OCI-LY1 (cell line): ENCODE measurements at regions not wholly inside any gene's neighbourhood (a gene's known extent, or its start where the extent isn't known, plus 50 kb on each side); places are given as distances from the start of the nearest gene placed in this dataset.
"Not testable (repeated sequence)": the region's sequence is repeated elsewhere in the genome, so short reads cannot be mapped to it uniquely, and the experiment has no call there.

Experiments
- H2AFZ ChIP-seq: fragments of 200-600 bp; sonication (generic), shearing (Covaris generic); 2 replicates; pipeline ENCODE4 v1.6.0; 2014; ENCODE audit warnings: antibody characterized with exemption, mild to moderate bottlenecking, low read length
- H3F3A ChIP-seq: fragments of 200-600 bp; sonication (generic), shearing (Covaris generic); 2 replicates; pipeline ENCODE4 v1.6.0; 2014; ENCODE audit warnings: mild to moderate bottlenecking, antibody characterized with exemption, low read length, moderate library complexity; ENCODE audit not compliant: insufficient read depth
- H3K27ac ChIP-seq: fragments of 200-600 bp; sonication (generic); 2 replicates; pipeline ENCODE4 v1.5.1; 2014; ENCODE audit warnings: low read length, mixed run types, mild to moderate bottlenecking, low read depth; ENCODE audit not compliant: poor library complexity, severe bottlenecking
- H3K27me3 ChIP-seq: fragments of 200-600 bp; sonication (generic); 2 replicates; pipeline ENCODE4 v1.6.0; 2014; ENCODE audit warnings: antibody characterized with exemption, mild to moderate bottlenecking, low read length, moderate library complexity; ENCODE audit not compliant: insufficient read depth
- H3K36me3 ChIP-seq: fragments of 200-600 bp; sonication (generic); 2 replicates; pipeline ENCODE4 v1.6.1; 2014; ENCODE audit warnings: mild to moderate bottlenecking, antibody characterized with exemption, low read length, moderate library complexity, mixed read lengths; ENCODE audit not compliant: insufficient read depth
- H3K4me1 ChIP-seq: fragments of 200-600 bp; sonication (generic); 2 replicates; pipeline ENCODE4 v1.5.1; 2014; ENCODE audit warnings: mild to moderate bottlenecking, low read length, moderate library complexity; ENCODE audit not compliant: insufficient read depth, severe bottlenecking
- H3K4me2 ChIP-seq: fragments of 200-600 bp; sonication (generic), shearing (Covaris generic); 2 replicates; pipeline ENCODE4 v1.6.1; 2014; ENCODE audit warnings: low read length
- H3K4me3 ChIP-seq: fragments of 200-600 bp; sonication (generic); 2 replicates; pipeline ENCODE4 v1.5.1; 2014; ENCODE audit warnings: low read length, low read depth, mild to moderate bottlenecking, mixed read lengths; ENCODE audit not compliant: poor library complexity, severe bottlenecking
- H3K79me2 ChIP-seq: fragments of 200-600 bp; shearing (Covaris generic); 2 replicates; pipeline ENCODE4 v1.6.1; 2016; ENCODE audit warnings: mixed run types, low read length, mixed read lengths; ENCODE audit not compliant: insufficient read depth
- H3K9ac ChIP-seq: fragments of 200-600 bp; sonication (generic), shearing (Covaris generic); 2 replicates; pipeline ENCODE4 v1.6.1; 2014; ENCODE audit warnings: mild to moderate bottlenecking, low read length, mixed read lengths
- H3K9me2 ChIP-seq: fragments of 200-600 bp; sonication (generic), shearing (Covaris generic); 2 replicates; pipeline ENCODE4 v1.6.1; 2014; ENCODE audit warnings: low read depth, mild to moderate bottlenecking, low read length, mixed read lengths
- H3K9me3 ChIP-seq: fragments of 200-600 bp; shearing (Covaris generic); 2 replicates; pipeline ENCODE4 v1.6.1; 2014; ENCODE audit warnings: low read length, mixed read lengths
- H4K20me1 ChIP-seq: fragments of 200-600 bp; sonication (generic), shearing (Covaris generic); 2 replicates; pipeline ENCODE4 v1.6.0; 2016; ENCODE audit warnings: mild to moderate bottlenecking, low read length; ENCODE audit not compliant: insufficient read depth
- CTCF ChIP-seq: fragments of 200-600 bp; sonication (generic), shearing (Covaris generic); IDR thresholded peaks from 2 replicates; pipeline ENCODE4 v1.5.1; 2017; ENCODE audit warnings: mild to moderate bottlenecking, antibody characterized with exemption, low read length, moderate library complexity, mixed read lengths
- EZH2 ChIP-seq: fragments of 200-600 bp; sonication (generic), shearing (Covaris generic); IDR thresholded peaks from 2 replicates; pipeline ENCODE4 v1.8.0; 2017; ENCODE audit warnings: borderline replicate concordance, mixed run types, mild to moderate bottlenecking, antibody characterized with exemption, low read length, moderate library complexity, mixed read lengths

GRCh38 chr4:127506283-127506682 is 126.5 kb upstream of the INTU start:
- no peaks in the 10 kb centered on the region for H4K20me1 ChIP-seq
- H3K4me3 ChIP-seq: no peak overlapping the region
- no peaks in the 10 kb centered on the region for H3K9me2 ChIP-seq
- no peaks in the 10 kb centered on the region for H3K4me1 ChIP-seq
- no peak overlapping the region for H3K27ac ChIP-seq
- no peaks in the 10 kb centered on the region for H3K9me3 ChIP-seq
- H3K27me3 ChIP-seq: no peaks in the 10 kb centered on the region
- no peak overlapping the region for H3K9ac ChIP-seq
- no peak overlapping the region for H3K4me2 ChIP-seq
- no peaks in the 10 kb centered on the region for H3K36me3 ChIP-seq
- H3K79me2 ChIP-seq: no peaks in the 10 kb centered on the region
- no peaks in the 10 kb centered on the region for H3F3A ChIP-seq
- TF ChIP-seq EZH2 (no peak), CTCF (no peak)
- no peak overlapping the region for H2AFZ ChIP-seq

- Histone ChIP-seq H3K4me2 (no peak overlapping the region), H3K9me2 (no peaks in the 10 kb centered on the region), H3K36me3 (no peaks in the 10 kb centered on the region), H2AFZ (no peak overlapping the region), H3K79me2 (no peaks in the 10 kb centered on the region), H3K4me1 (no peaks in the 10 kb centered on the region), H3K9me3 (no peaks in the 10 kb centered on the region), H4K20me1 (no peaks in the 10 kb centered on the region), H3K27me3 (no peaks in the 10 kb centered on the region), H3F3A (no peaks in the 10 kb centered on the region), H3K27ac (no peak overlapping the region), H3K9ac (no peak overlapping the region), H3K4me3 (no peak overlapping the region)
- TF ChIP-seq EZH2 (no peak), CTCF (no peak)
These were observed 123.6 kb upstream of the INTU start for GRCh38 chr4:127509155-127509554.

GRCh38 chr4:127512672-127513071 is 120.1 kb upstream of the INTU start:
- H3K4me3 ChIP-seq, H3K9me3 ChIP-seq, H3K36me3 ChIP-seq, H3K4me2 ChIP-seq, H3F3A ChIP-seq, H3K79me2 ChIP-seq, H3K27me3 ChIP-seq, H3K9ac ChIP-seq, H4K20me1 ChIP-seq, H2AFZ ChIP-seq, H3K27ac ChIP-seq, H3K9me2 ChIP-seq, H3K4me1 ChIP-seq: not testable (repeated sequence)

GRCh38 chr4:127515259-127515658 is 117.5 kb upstream of the INTU start:
- H3K9me2 ChIP-seq, H3K4me3 ChIP-seq, H3K9ac ChIP-seq, H3K4me2 ChIP-seq, H3K27ac ChIP-seq, H3K9me3 ChIP-seq, H3F3A ChIP-seq, H2AFZ ChIP-seq, H3K36me3 ChIP-seq, H4K20me1 ChIP-seq, H3K79me2 ChIP-seq, H3K27me3 ChIP-seq, H3K4me1 ChIP-seq: not testable (repeated sequence)
